GM12892 (cell line): ENCODE measurements at regions not wholly inside any gene's neighbourhood (a gene's known extent, or its start where the extent isn't known, plus 50 kb on each side); places are given as distances from the start of the nearest gene placed in this dataset.

Source experiments
- POLR2A ChIP-seq: IDR thresholded peaks from 2 replicates; pipeline ENCODE4 v1.6.1; 2011; ENCODE audit warnings: low read depth, low read length, control low read depth
- POLR2AphosphoS5 ChIP-seq: IDR thresholded peaks from 2 replicates; pipeline ENCODE4 v1.6.1; 2011; ENCODE audit warnings: low read depth, low read length, control low read depth
- TAF1 ChIP-seq: IDR thresholded peaks from 2 replicates; pipeline ENCODE4 v1.6.1; 2011; ENCODE audit warnings: low read depth, mild to moderate bottlenecking, control low read depth, low read length, borderline replicate concordance

GRCh38 chr6:169974663-169975062, 223.2 kb downstream of the ERMARD start:
- no peak for TF ChIP-seq POLR2A
- TF ChIP-seq POLR2AphosphoS5, result no peak
- TF ChIP-seq TAF1, result no peak
